ENCODE measurements at regions not wholly inside any gene's neighbourhood (a gene's known extent, or its start where the extent isn't known, plus 50 kb on each side); places are given as distances from the start of the nearest gene placed in this dataset.

- TF ChIP-seq EZH2 (IDR thresholded peaks at IDR 0.05; ENCODE audit: low read length, missing control alignments) (no peak), CTCF (conservative IDR thresholded peaks at IDR 0.05 in 1 of 2, IDR thresholded peaks at IDR 0.05 in 1 of 2; ENCODE audit: low read depth in 1 of 2, low read length in 2 of 2) (no peak)
Observed at GRCh38 chr12:25719505-25719904, 166.4 kb upstream of the LMNTD1 start.

Data from fibroblast of lung (primary cell).